ENCODE measurements at regions not wholly inside any gene's neighbourhood (a gene's known extent, or its start where the extent isn't known, plus 50 kb on each side); places are given as distances from the start of the nearest gene placed in this dataset.

DNA sequence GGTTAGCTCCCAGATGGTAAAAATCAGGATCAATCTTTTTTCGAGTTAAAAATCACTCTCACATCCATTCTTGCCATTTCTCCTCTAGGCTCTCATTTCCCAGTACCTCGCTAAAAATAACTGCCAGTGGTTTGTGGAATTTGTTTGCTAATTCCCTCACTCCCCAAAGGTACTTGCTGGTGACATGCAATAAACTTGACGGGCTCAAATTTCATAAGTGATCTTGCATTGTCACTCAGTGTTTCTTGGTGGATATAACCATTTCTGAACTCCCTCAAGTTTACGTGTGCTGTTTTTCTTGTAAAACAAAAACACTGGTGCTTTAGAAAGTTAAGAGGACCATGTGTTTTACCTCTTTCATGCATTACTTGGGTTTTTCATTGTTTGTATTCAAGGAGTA, 399.2 kb upstream of the MKI67 start:
- H3K9me3 ChIP-seq (ENCODE audit: control insufficient read depth in 4 of 4, insufficient read depth in 3 of 4, low read length in 3 of 4): peaks cover 0 to 5% (median 0%) of the 10 kb centered on the region in 4 donors
- DNase-seq (no peak), ATAC-seq (ENCODE audit: insufficient read depth, low FRiP score) (no peak)
- peaks cover 0 to 24% (median 0%) of the 10 kb centered on the region in 5 donors for H3K4me1 ChIP-seq (ENCODE audit: control insufficient read depth in 5 of 5, insufficient read depth in 5 of 5, low read length in 5 of 5)
- H3K36me3 ChIP-seq (ENCODE audit: control insufficient read depth in 4 of 4, insufficient read depth in 4 of 4, low read length in 4 of 4): no peaks in the 10 kb centered on the region
- no peaks in the 10 kb centered on the region for H3K27me3 ChIP-seq (ENCODE audit: control insufficient read depth in 3 of 3, insufficient read depth in 3 of 3, low read length in 2 of 3)
- H3K4me3 ChIP-seq: no peak overlapping the region
- no peak overlapping the region for H3K27ac ChIP-seq (ENCODE audit: low read depth in 1 of 2, low read length in 1 of 2)
- no peak overlapping the region for H3K9ac ChIP-seq (ENCODE audit: insufficient read depth in 1 of 2, low read length in 2 of 2)
- TF ChIP-seq, protein P1, sequence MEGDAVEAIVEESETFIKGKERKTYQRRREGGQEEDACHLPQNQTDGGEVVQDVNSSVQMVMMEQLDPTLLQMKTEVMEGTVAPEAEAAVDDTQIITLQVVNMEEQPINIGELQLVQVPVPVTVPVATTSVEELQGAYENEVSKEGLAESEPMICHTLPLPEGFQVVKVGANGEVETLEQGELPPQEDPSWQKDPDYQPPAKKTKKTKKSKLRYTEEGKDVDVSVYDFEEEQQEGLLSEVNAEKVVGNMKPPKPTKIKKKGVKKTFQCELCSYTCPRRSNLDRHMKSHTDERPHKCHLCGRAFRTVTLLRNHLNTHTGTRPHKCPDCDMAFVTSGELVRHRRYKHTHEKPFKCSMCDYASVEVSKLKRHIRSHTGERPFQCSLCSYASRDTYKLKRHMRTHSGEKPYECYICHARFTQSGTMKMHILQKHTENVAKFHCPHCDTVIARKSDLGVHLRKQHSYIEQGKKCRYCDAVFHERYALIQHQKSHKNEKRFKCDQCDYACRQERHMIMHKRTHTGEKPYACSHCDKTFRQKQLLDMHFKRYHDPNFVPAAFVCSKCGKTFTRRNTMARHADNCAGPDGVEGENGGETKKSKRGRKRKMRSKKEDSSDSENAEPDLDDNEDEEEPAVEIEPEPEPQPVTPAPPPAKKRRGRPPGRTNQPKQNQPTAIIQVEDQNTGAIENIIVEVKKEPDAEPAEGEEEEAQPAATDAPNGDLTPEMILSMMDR (IDR thresholded peaks at IDR 0.05; ENCODE audit: control extremely low read depth, extremely low read depth): no peak
- 64 to 83% methylated on average over 4 of the region's 4 CpGs for WGBS, 2 donors

DNA sequence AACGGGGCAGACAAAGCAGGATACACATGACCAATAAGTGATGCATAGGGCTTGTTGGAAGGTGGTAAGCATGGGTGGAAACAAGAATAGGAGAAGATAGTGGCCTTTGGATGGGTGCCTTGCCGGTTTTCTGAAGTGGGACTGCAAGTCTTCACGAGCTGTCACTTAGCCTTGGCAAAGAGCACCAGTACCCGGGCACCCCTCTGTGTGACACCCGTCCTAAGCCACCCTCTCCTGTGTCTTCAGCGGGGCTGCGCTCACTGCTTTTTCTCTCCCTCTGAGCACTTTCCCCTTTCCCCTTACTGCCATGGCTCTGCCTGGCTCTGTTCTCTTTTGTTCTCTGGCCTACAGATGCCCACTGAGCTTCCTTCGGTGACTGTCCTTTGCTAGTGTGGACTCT, 399.7 kb upstream of the MKI67 start:
- Histone ChIP-seq H3K27me3 (ENCODE audit: control insufficient read depth in 3 of 3, insufficient read depth in 3 of 3, low read length in 2 of 3) (no peaks in the 10 kb centered on the region), H3K36me3 (ENCODE audit: control insufficient read depth in 4 of 4, insufficient read depth in 4 of 4, low read length in 4 of 4) (no peaks in the 10 kb centered on the region), H3K4me3 (no peak overlapping the region), H3K4me1 (ENCODE audit: control insufficient read depth in 5 of 5, insufficient read depth in 5 of 5, low read length in 5 of 5) (peaks cover 0 to 24% (median 0%) of the 10 kb centered on the region in 5 donors), H3K9me3 (ENCODE audit: control insufficient read depth in 4 of 4, insufficient read depth in 3 of 4, low read length in 3 of 4) (peaks cover 0 to 2% (median 0%) of the 10 kb centered on the region in 4 donors), H3K27ac (ENCODE audit: low read depth in 1 of 2, low read length in 1 of 2) (no peak overlapping the region), H3K9ac (ENCODE audit: insufficient read depth in 1 of 2, low read length in 2 of 2) (no peak overlapping the region)
- TF ChIP-seq, protein P1 (IDR thresholded peaks at IDR 0.05; ENCODE audit: control extremely low read depth, extremely low read depth): no peak
- ATAC-seq (ENCODE audit: insufficient read depth, low FRiP score): no peak
- WGBS, 2 donors: 88 to 95% methylated on average over 8 of the region's 8 CpGs
- DNase-seq: no peak

DNA sequence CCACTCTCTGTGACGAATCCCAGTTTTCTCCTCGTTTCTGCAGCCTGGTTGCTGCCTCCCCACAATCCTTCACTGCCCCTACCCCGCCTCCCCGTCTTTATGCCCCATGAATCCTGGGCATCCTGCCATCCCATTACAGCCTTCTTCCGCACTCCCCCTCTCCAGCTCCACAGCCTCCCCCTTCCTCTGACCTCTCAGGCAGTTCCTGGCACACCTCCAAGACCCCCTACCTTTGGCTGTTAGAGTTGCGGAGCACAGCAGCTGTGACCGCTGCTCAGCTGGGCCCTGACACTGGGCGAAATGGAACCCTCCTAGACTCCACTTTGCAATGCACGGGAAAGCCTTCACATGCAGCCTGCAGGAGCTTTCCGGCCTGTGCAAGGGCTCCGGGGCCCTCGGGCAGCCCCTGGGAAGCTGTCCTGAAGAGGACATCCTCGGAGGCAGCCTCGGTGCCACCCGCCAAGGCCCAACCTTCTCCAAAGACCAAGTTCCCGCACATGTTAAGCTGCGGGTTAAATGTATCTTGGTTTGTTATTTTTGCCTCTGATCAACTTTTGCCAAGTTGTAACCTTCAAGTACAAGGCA, 400.7 kb upstream of the MKI67 start:
- DNase-seq: peak; percentile 90 to 94 (median 93)
- Histone ChIP-seq H3K36me3 (ENCODE audit: control insufficient read depth in 4 of 4, insufficient read depth in 4 of 4, low read length in 4 of 4) (no peaks in the 10 kb centered on the region), H3K27ac (ENCODE audit: low read depth in 1 of 2, low read length in 1 of 2) (no peak overlapping the region), H3K4me1 (ENCODE audit: control insufficient read depth in 5 of 5, insufficient read depth in 5 of 5, low read length in 5 of 5) (peaks cover 0 to 24% (median 0%) of the 10 kb centered on the region in 5 donors), H3K4me3 (no peak overlapping the region), H3K27me3 (ENCODE audit: control insufficient read depth in 3 of 3, insufficient read depth in 3 of 3, low read length in 2 of 3) (no peaks in the 10 kb centered on the region), H3K9me3 (ENCODE audit: control insufficient read depth in 4 of 4, insufficient read depth in 3 of 4, low read length in 3 of 4) (no peaks in the 10 kb centered on the region), H3K9ac (ENCODE audit: insufficient read depth in 1 of 2, low read length in 2 of 2) (no peak overlapping the region)
- TF ChIP-seq, protein P1 (IDR thresholded peaks at IDR 0.05; ENCODE audit: control extremely low read depth, extremely low read depth): no peak
- no peak for ATAC-seq (ENCODE audit: insufficient read depth, low FRiP score)
- 52 to 73% methylated on average over 17 of the region's 17 CpGs for WGBS, 2 donors

DNA sequence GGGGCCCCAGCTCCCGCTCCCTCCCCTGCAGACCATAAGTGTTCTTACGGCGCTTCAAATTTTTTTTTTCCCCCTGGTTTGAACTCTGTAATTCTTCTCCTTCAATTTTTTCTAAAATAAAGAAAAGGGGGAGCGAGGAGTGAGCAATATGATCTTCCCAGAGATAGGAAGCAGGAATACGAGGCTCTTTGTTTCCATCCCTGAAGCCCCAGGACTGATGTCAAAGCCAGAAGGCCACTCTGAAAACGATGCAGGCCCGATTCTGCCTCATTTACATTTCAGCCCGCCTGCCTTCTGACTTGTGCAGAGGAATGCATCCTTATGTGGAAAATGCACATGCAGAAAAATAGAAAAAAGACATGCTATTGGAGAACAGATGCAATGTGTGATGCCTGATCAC, 401.5 kb upstream of the MKI67 start:
- Histone ChIP-seq H3K9me3 (ENCODE audit: control insufficient read depth in 4 of 4, insufficient read depth in 3 of 4, low read length in 3 of 4) (no peaks in the 10 kb centered on the region), H3K4me3 (no peak overlapping the region), H3K36me3 (ENCODE audit: control insufficient read depth in 4 of 4, insufficient read depth in 4 of 4, low read length in 4 of 4) (no peaks in the 10 kb centered on the region), H3K9ac (ENCODE audit: insufficient read depth in 1 of 2, low read length in 2 of 2) (no peak overlapping the region), H3K27ac (ENCODE audit: low read depth in 1 of 2, low read length in 1 of 2) (no peak overlapping the region), H3K4me1 (ENCODE audit: control insufficient read depth in 5 of 5, insufficient read depth in 5 of 5, low read length in 5 of 5) (peaks cover 0 to 24% (median 0%) of the 10 kb centered on the region in 5 donors), H3K27me3 (ENCODE audit: control insufficient read depth in 3 of 3, insufficient read depth in 3 of 3, low read length in 2 of 3) (no peaks in the 10 kb centered on the region)
- 66 to 67% methylated on average over 8 of the region's 8 CpGs for WGBS, 2 donors
- ATAC-seq (ENCODE audit: insufficient read depth, low FRiP score): no peak
- no peak for DNase-seq
- TF ChIP-seq, protein P1 (IDR thresholded peaks at IDR 0.05; ENCODE audit: control extremely low read depth, extremely low read depth): no peak

Measured in lung (tissue), 11 donors.